CD4-positive, alpha-beta T cell (primary cell): ENCODE measurements at regions not wholly inside any gene's neighbourhood (a gene's known extent, or its start where the extent isn't known, plus 50 kb on each side); places are given as distances from the start of the nearest gene placed in this dataset.

ENCODE experiments used
- ATAC-seq: fragments of 200-7000 bp; cut with Tn5 transposase; one replicate; pipeline ENCODE4 v1.10.0; 2022; ENCODE audit warnings: mild to moderate bottlenecking; ENCODE audit not compliant: poor library complexity
- CTCF ChIA-PET: fragments of 350-600 bp; sonication (Branson Sonifier 250); formaldehyde crosslinking; loops from one replicate; lab custom pipeline; 2021; ENCODE audit warnings: antibody characterized with exemption, inconsistent platforms; lab: Charles Lee
- POLR2A ChIA-PET: fragments of 350-600 bp; sonication (Branson Sonifier 250); formaldehyde crosslinking; loops from one replicate; lab custom pipeline; 2021; ENCODE audit warnings: antibody characterized with exemption, inconsistent platforms; lab: Charles Lee
- DNase-seq, 14 experiments: peaks; one replicate each; pipeline ENCODE4 v3.0.0-alpha.2; 2013 to 2020; ENCODE audit warnings: mixed read lengths in 2 of 14
- H3K27ac ChIP-seq, 2 donors: one replicate each; pipeline versions ENCODE4 v1.5.1 to v1.7.0; 2013; ENCODE audit warnings: low read length in 2 of 2, low read depth in 1 of 2, mild to moderate bottlenecking in 1 of 2
- H3K27me3 ChIP-seq, 2 experiments: 1 replicate in 1 of 2; 2 replicates in 1 of 2; pipeline versions ENCODE4 v1.6.1 to v1.7.0; 2013; ENCODE audit warnings: low read length in 2 of 2, control low read depth in 1 of 2, mild to moderate bottlenecking in 1 of 2, moderate library complexity in 1 of 2; ENCODE audit not compliant: insufficient read depth in 2 of 2, control insufficient read depth in 1 of 2
- H3K36me3 ChIP-seq: one replicate; pipeline ENCODE4 v1.6.1; 2013; ENCODE audit warnings: low read length, control low read depth; ENCODE audit not compliant: insufficient read depth
- H3K4me1 ChIP-seq: one replicate; pipeline ENCODE4 v1.6.1; 2013; ENCODE audit warnings: low read length, control low read depth; ENCODE audit not compliant: insufficient read depth
- H3K4me3 ChIP-seq: one replicate; pipeline ENCODE4 v1.5.1; 2013; ENCODE audit warnings: mild to moderate bottlenecking, low read length, moderate library complexity
- H3K9me3 ChIP-seq, 2 experiments: 1 replicate in 1 of 2; 2 replicates in 1 of 2; pipeline versions ENCODE4 v1.6.1 to v1.7.0; 2013; ENCODE audit warnings: low read length in 2 of 2, mild to moderate bottlenecking in 2 of 2, control low read depth in 1 of 2, moderate library complexity in 1 of 2; ENCODE audit not compliant: control insufficient read depth in 1 of 2, insufficient read depth in 1 of 2
- H3K27ac Mint-ChIP-seq: one replicate; pipeline ENCODE4 v1.8.0; 2020; ENCODE audit warnings: mixed read lengths
- H3K27me3 Mint-ChIP-seq: one replicate; pipeline ENCODE4 v1.8.0; 2021; ENCODE audit warnings: mixed read lengths
- H3K36me3 Mint-ChIP-seq: one replicate; pipeline ENCODE4 v1.8.0; 2021; ENCODE audit warnings: low read depth, mixed read lengths
- H3K4me1 Mint-ChIP-seq: one replicate; pipeline ENCODE4 v1.8.0; 2021; ENCODE audit warnings: low read depth, mixed read lengths
- H3K4me3 Mint-ChIP-seq: one replicate; pipeline ENCODE4 v1.8.0; 2020; ENCODE audit warnings: mild to moderate bottlenecking, mixed read lengths
- H3K9me3 Mint-ChIP-seq: one replicate; pipeline ENCODE4 v1.8.0; 2020; ENCODE audit warnings: mixed read lengths
- CTCF ChIP-seq: fragments of 200-600 bp; IDR thresholded peaks from one replicate; pipeline ENCODE4 v1.8.0; 2022; ENCODE audit warnings: antibody characterized with exemption, mild to moderate bottlenecking
- intact Hi-C, 2 experiments: fragments of 100-400 bp; cut with DNase I in 1 of 2; cut with micrococcal nuclease in 1 of 2; formaldehyde crosslinking; loops; one replicate each; pipeline versions ENCODE4 v1.15.1 to v1.9.0; 2023 to 2025; cut with DNase I, micrococcal nuclease

- H3K27me3 Mint-ChIP-seq, result no peaks in the 10 kb centered on the region
- no peaks in the 10 kb centered on the region for H3K36me3 Mint-ChIP-seq
- no peak for ATAC-seq
- no peak for DNase-seq
- H3K4me3 ChIP-seq, result no peak overlapping the region
- no peak overlapping the region for H3K27ac Mint-ChIP-seq
- H3K36me3 ChIP-seq, result no peaks in the 10 kb centered on the region
- peaks cover 4% of the 10 kb centered on the region for H3K9me3 Mint-ChIP-seq
- ChIA-PET POLR2A (no interaction called here), CTCF (no interaction called here)
- H3K4me1 ChIP-seq, result no peaks in the 10 kb centered on the region
- no peaks in the 10 kb centered on the region for H3K27me3 ChIP-seq
- no peak overlapping the region for H3K4me3 Mint-ChIP-seq
- no peak overlapping the region for H3K27ac ChIP-seq
- H3K9me3 ChIP-seq, result no peaks in the 10 kb centered on the region
- no peak for TF ChIP-seq CTCF
- H3K4me1 Mint-ChIP-seq, result no peaks in the 10 kb centered on the region
- intact Hi-C loops, result no loop called here
These were observed 1024.9 kb downstream of the REEP3 start for GRCh38 chr10:64546073-64546472.

GRCh38 chr10:64547168-64547567 is 1026.0 kb downstream of the REEP3 start:
- intact Hi-C loops, result no loop called here
- no peaks in the 10 kb centered on the region for H3K36me3 ChIP-seq
- Mint-ChIP-seq H3K27me3 (no peaks in the 10 kb centered on the region), H3K9me3 (peaks cover 2% of the 10 kb centered on the region), H3K36me3 (no peaks in the 10 kb centered on the region), H3K4me1 (no peaks in the 10 kb centered on the region), H3K4me3 (no peak overlapping the region), H3K27ac (no peak overlapping the region)
- H3K4me1 ChIP-seq, result no peaks in the 10 kb centered on the region
- POLR2A ChIA-PET, result no interaction called here
- TF ChIP-seq CTCF, result no peak
- H3K4me3 ChIP-seq, result no peak overlapping the region
- ATAC-seq, result no peak
- H3K9me3 ChIP-seq, result no peaks in the 10 kb centered on the region
- DNase-seq, result no peak
- H3K27me3 ChIP-seq, result no peaks in the 10 kb centered on the region
- H3K27ac ChIP-seq, result no peak overlapping the region
- CTCF ChIA-PET, result no interaction called here

- Histone ChIP-seq H3K9me3 (no peaks in the 10 kb centered on the region), H3K36me3 (no peaks in the 10 kb centered on the region), H3K4me1 (no peaks in the 10 kb centered on the region), H3K27me3 (no peaks in the 10 kb centered on the region), H3K4me3 (no peak overlapping the region), H3K27ac (no peak overlapping the region)
- DNase-seq (no peak), ATAC-seq (no peak)
- POLR2A ChIA-PET, result no interaction called here
- Mint-ChIP-seq H3K27ac (no peak overlapping the region), H3K4me1 (no peaks in the 10 kb centered on the region), H3K4me3 (no peak overlapping the region), H3K9me3 (peaks cover 6% of the 10 kb centered on the region), H3K36me3 (no peaks in the 10 kb centered on the region), H3K27me3 (no peaks in the 10 kb centered on the region)
- no peak for TF ChIP-seq CTCF
- CTCF ChIA-PET, result no interaction called here
- intact Hi-C loops, result no loop called here
These were observed 1034.5 kb downstream of the REEP3 start for GRCh38 chr10:64555666-64556065.
